ENCODE measurements at regions not wholly inside any gene's neighbourhood (a gene's known extent, or its start where the extent isn't known, plus 50 kb on each side); places are given as distances from the start of the nearest gene placed in this dataset.
"Not testable (repeated sequence)": the region's sequence is repeated elsewhere in the genome, so short reads cannot be mapped to it uniquely, and the experiment has no call there.

GRCh38 chr14:30016002-30016401 is 88.4 kb upstream of the PRKD1 start:
- Histone ChIP-seq H3K9me3 (no peaks in the 10 kb centered on the region), H3K27ac (no peak overlapping the region), H3K27me3 (no peaks in the 10 kb centered on the region), H3K4me1 (no peaks in the 10 kb centered on the region), H3K36me3 (no peaks in the 10 kb centered on the region), H3K4me3 (no peak overlapping the region)
- DNase-seq = no peak
- WGBS, 2 donors = 89 to 100% methylated on average over 1 of the region's 1 CpG
- TF ChIP-seq CTCF (IDR thresholded peaks at IDR 0.05) (no peak), EP300 (IDR thresholded peaks at IDR 0.05) (no peak), POLR2A (IDR thresholded peaks at IDR 0.05) (no peak)
- ATAC-seq (ENCODE audit: low FRiP score in 2 of 2) = no peak

GRCh38 chr14:30017370-30017993 is 89.8 kb upstream of the PRKD1 start:
- DNase-seq = no peak
- H3K27ac ChIP-seq = no peak overlapping the region
- no peaks in the 10 kb centered on the region for H3K36me3 ChIP-seq
- no peaks in the 10 kb centered on the region for H3K4me1 ChIP-seq
- H3K4me3 ChIP-seq = no peak overlapping the region
- WGBS, 2 donors = 75 to 85% methylated on average over 2 of the region's 2 CpGs
- H3K27me3 ChIP-seq = no peaks in the 10 kb centered on the region
- TF ChIP-seq POLR2A (IDR thresholded peaks at IDR 0.05) = no peak
- no peak for TF ChIP-seq CTCF (IDR thresholded peaks at IDR 0.05)
- TF ChIP-seq EP300 (IDR thresholded peaks at IDR 0.05) = no peak
- TF ChIP-seq POLR2AphosphoS5 (IDR thresholded peaks at IDR 0.05) = no peak
- ATAC-seq (ENCODE audit: low FRiP score in 2 of 2) = no peak
- H3K9me3 ChIP-seq = no peaks in the 10 kb centered on the region

- Histone ChIP-seq H3K36me3 (no peaks in the 10 kb centered on the region), H3K9me3 (no peaks in the 10 kb centered on the region), H3K4me1 (no peaks in the 10 kb centered on the region), H3K27me3 (no peaks in the 10 kb centered on the region), H3K4me3 (no peak overlapping the region), H3K27ac (no peak overlapping the region)
- TF ChIP-seq CTCF (IDR thresholded peaks at IDR 0.05) (no peak), POLR2A (IDR thresholded peaks at IDR 0.05) (no peak), EP300 (IDR thresholded peaks at IDR 0.05) (no peak), POLR2AphosphoS5 (IDR thresholded peaks at IDR 0.05) (no peak)
- 29 to 55% methylated on average over 2 of the region's 2 CpGs for WGBS, 2 donors
- ATAC-seq (ENCODE audit: low FRiP score in 2 of 2) (no peak), DNase-seq (no peak)
These were observed 92.6 kb upstream of the PRKD1 start for GRCh38 chr14:30020271-30020670.

- DNase-seq = no peak
- Histone ChIP-seq H3K36me3 (no peaks in the 10 kb centered on the region), H3K4me3 (no peak overlapping the region), H3K27ac (no peak overlapping the region), H3K4me1 (no peaks in the 10 kb centered on the region), H3K9me3 (no peaks in the 10 kb centered on the region), H3K27me3 (no peaks in the 10 kb centered on the region)
- TF ChIP-seq POLR2A (IDR thresholded peaks at IDR 0.05) (no peak), CTCF (IDR thresholded peaks at IDR 0.05) (no peak)
- 95 to 97% methylated on average over 1 of the region's 1 CpG for WGBS, 2 donors
- ATAC-seq (ENCODE audit: low FRiP score in 2 of 2) = no peak
These were observed 93.0 kb upstream of the PRKD1 start for GRCh38 chr14:30020687-30021086.

- DNase-seq; H3K27me3 ChIP-seq; H3K9me3 ChIP-seq; H3K4me1 ChIP-seq; H3K27ac ChIP-seq; H3K4me3 ChIP-seq; ATAC-seq (ENCODE audit: low FRiP score in 2 of 2); H3K36me3 ChIP-seq: not testable (repeated sequence)
- 90 to 96% methylated on average over 5 of the region's 5 CpGs for WGBS, 2 donors
These were observed 95.7 kb upstream of the PRKD1 start for GRCh38 chr14:30023350-30023749.

Measured in upper lobe of left lung (tissue), 6 donors.